CD14-positive monocyte (primary cell): ENCODE measurements at regions not wholly inside any gene's neighbourhood (a gene's known extent, or its start where the extent isn't known, plus 50 kb on each side); places are given as distances from the start of the nearest gene placed in this dataset.

Experiments
- DNase-seq, 3 donors: peaks; one replicate each; pipeline ENCODE4 v3.0.0-alpha.2; 2011 to 2022
- H2AFZ ChIP-seq: 2 replicates; pipeline ENCODE4 v1.6.0; 2012; ENCODE audit warnings: mild to moderate bottlenecking, low read depth, low read length, inconsistent platforms; ENCODE audit not compliant: insufficient read depth, poor library complexity, severe bottlenecking
- H3K27ac ChIP-seq, 2 donors: 1 replicate in 1 of 2; 2 replicates in 1 of 2; pipeline ENCODE4 v1.5.1; 2012 to 2013; ENCODE audit warnings: low read length in 2 of 2, control low read depth in 1 of 2, inconsistent platforms in 1 of 2, low read depth in 1 of 2, mild to moderate bottlenecking in 1 of 2
- H3K27me3 ChIP-seq, 2 donors: one replicate each; pipeline versions ENCODE4 v1.6.0 to v1.6.1; 2011 to 2013; ENCODE audit warnings: low read length in 2 of 2; ENCODE audit not compliant: control insufficient read depth in 2 of 2, insufficient read depth in 2 of 2
- H3K36me3 ChIP-seq, 2 donors: replicated peaks in 1 of 2; 1 replicate in 1 of 2; 2 replicates in 1 of 2; pipeline versions ENCODE4 v1.5.1 to v1.6.1; 2012 to 2013; ENCODE audit warnings: low read length in 2 of 2, control low read depth in 1 of 2, inconsistent platforms in 1 of 2, mild to moderate bottlenecking in 1 of 2; ENCODE audit not compliant: insufficient read depth in 2 of 2, control insufficient read depth in 1 of 2
- H3K4me1 ChIP-seq, 2 donors: 1 replicate in 1 of 2; 2 replicates in 1 of 2; pipeline versions ENCODE4 v1.5.1 to v1.6.1; 2012 to 2013; ENCODE audit warnings: low read length in 2 of 2, control low read depth in 1 of 2, inconsistent platforms in 1 of 2, mild to moderate bottlenecking in 1 of 2, moderate library complexity in 1 of 2; ENCODE audit not compliant: insufficient read depth in 2 of 2, control insufficient read depth in 1 of 2
- H3K4me2 ChIP-seq: replicated peaks from 2 replicates; pipeline ENCODE3; 2012; ENCODE audit warnings: low read length, moderate library complexity, mild to moderate bottlenecking; ENCODE audit not compliant: poor library complexity, severe bottlenecking; ENCODE audit errors: extremely low read depth
- H3K4me3 ChIP-seq, 3 experiments: fragments of 200-600 bp in 1 of 3; sonication (generic) in 1 of 3; replicated peaks in 1 of 3; 1 replicate in 2 of 3; 2 replicates in 1 of 3; pipeline ENCODE4 v1.5.1; 2011 to 2013; ENCODE audit warnings: low read length in 3 of 3, mild to moderate bottlenecking in 3 of 3, control low read depth in 2 of 3, low read depth in 2 of 3, inconsistent platforms in 1 of 3, moderate library complexity in 1 of 3
- H3K79me2 ChIP-seq: 2 replicates; pipeline ENCODE4 v1.6.0; 2012; ENCODE audit warnings: mild to moderate bottlenecking, control low read depth, inconsistent platforms, low read length, moderate library complexity; ENCODE audit not compliant: insufficient read depth
- H3K9ac ChIP-seq: 2 replicates; pipeline ENCODE4 v1.6.0; 2017; ENCODE audit warnings: low read length, mild to moderate bottlenecking; ENCODE audit not compliant: insufficient read depth, poor library complexity, severe bottlenecking
- H3K9me3 ChIP-seq, 2 donors: replicated peaks in 1 of 2; 1 replicate in 1 of 2; 2 replicates in 1 of 2; pipeline versions ENCODE4 v1.5.1 to v1.6.1; 2012 to 2013; ENCODE audit warnings: low read length in 2 of 2, control low read depth in 1 of 2; ENCODE audit not compliant: control insufficient read depth in 1 of 2, insufficient read depth in 1 of 2
- H4K20me1 ChIP-seq: 2 replicates; pipeline ENCODE4 v1.6.0; 2012; ENCODE audit warnings: mild to moderate bottlenecking, low read length, control low read depth, moderate library complexity; ENCODE audit not compliant: insufficient read depth
- H3K27ac Mint-ChIP-seq, 7 donors: one replicate each; pipeline ENCODE4 v1.8.0; 2020; ENCODE audit warnings: mild to moderate bottlenecking in 7 of 7, mixed read lengths in 7 of 7, moderate library complexity in 6 of 7, inconsistent platforms in 2 of 7
- H3K27me3 Mint-ChIP-seq, 3 donors: one replicate each; pipeline ENCODE4 v1.8.0; 2021 to 2022; ENCODE audit warnings: low read depth in 3 of 3, mild to moderate bottlenecking in 3 of 3, mixed read lengths in 3 of 3, moderate library complexity in 3 of 3, inconsistent platforms in 1 of 3
- H3K36me3 Mint-ChIP-seq, 2 donors: one replicate each; pipeline ENCODE4 v1.8.0; 2020; ENCODE audit warnings: mixed read lengths in 2 of 2, inconsistent platforms in 1 of 2, mild to moderate bottlenecking in 1 of 2
- H3K4me1 Mint-ChIP-seq: one replicate; pipeline ENCODE4 v1.8.0; 2020; ENCODE audit warnings: mild to moderate bottlenecking, mixed read lengths
- H3K4me3 Mint-ChIP-seq, 2 donors: one replicate each; pipeline ENCODE4 v1.8.0; 2020; ENCODE audit warnings: mild to moderate bottlenecking in 2 of 2, mixed read lengths in 2 of 2, moderate library complexity in 1 of 2
- H3K9me3 Mint-ChIP-seq, 7 donors: one replicate each; pipeline ENCODE4 v1.8.0; 2020 to 2022; ENCODE audit warnings: mixed read lengths in 7 of 7, mild to moderate bottlenecking in 6 of 7, moderate library complexity in 6 of 7, inconsistent platforms in 2 of 7
- WGBS: methylation state at CpG from one replicate; pipeline ENCODE4 v1.1.5; 2013; ENCODE audit warnings: missing lambda C conversion rate; ENCODE audit not compliant: insufficient coverage; 5-methylcytosine and 5-hydroxymethylcytosine counted together
- intact Hi-C, 2 donors: fragments of 100-400 bp; cut with micrococcal nuclease; formaldehyde crosslinking; loops; one replicate each; pipeline versions ENCODE4 v1.15.0 to v1.15.1; 2023
- TF ChIP-seq, protein P1 (sequence below): fragments of 200-600 bp; IDR thresholded peaks from one replicate; pipeline ENCODE4 v1.8.0; 2022; ENCODE audit warnings: antibody characterized with exemption, mild to moderate bottlenecking

DNA sequence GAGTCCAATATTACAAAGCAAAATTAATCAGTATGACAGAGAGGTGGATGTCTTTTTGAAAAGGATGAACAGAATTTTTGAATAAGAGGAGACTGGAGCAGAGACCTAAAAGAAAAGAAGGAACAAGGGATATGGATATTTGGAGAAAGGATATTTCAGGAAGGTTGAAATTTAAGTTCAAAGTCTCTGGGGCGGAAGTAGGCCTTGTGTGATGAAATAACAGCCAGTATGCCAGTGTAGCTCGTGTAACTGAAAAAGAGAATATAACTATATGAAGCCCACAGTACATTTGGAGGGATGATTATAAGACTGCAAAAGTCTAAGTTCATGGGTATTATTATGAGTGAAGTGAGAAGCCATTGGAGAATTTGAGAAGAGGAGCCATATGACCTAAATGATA lies 766.7 kb downstream of the GBE1 start:
- Mint-ChIP-seq H3K4me3 (no peak overlapping the region), H3K4me1 (no peaks in the 10 kb centered on the region), H3K27me3 (peaks cover 0 to 1% (median 0%) of the 10 kb centered on the region in 3 donors), H3K27ac (no peak overlapping the region), H3K9me3 (peaks cover 0 to 12% (median 8%) of the 10 kb centered on the region in 7 donors), H3K36me3 (no peaks in the 10 kb centered on the region)
- Histone ChIP-seq H3K4me1 (no peaks in the 10 kb centered on the region), H3K27ac (no peak overlapping the region), H4K20me1 (no peaks in the 10 kb centered on the region), H3K79me2 (no peaks in the 10 kb centered on the region), H3K9me3 (peaks cover 0 to 10% of the 10 kb centered on the region in 2 donors), H2AFZ (no peak overlapping the region), H3K4me3 (no peak overlapping the region), H3K9ac (no peak overlapping the region), H3K27me3 (no peaks in the 10 kb centered on the region), H3K36me3 (no peaks in the 10 kb centered on the region), H3K4me2 (no peak overlapping the region)
- DNase-seq: no peak
- TF ChIP-seq, protein P1, sequence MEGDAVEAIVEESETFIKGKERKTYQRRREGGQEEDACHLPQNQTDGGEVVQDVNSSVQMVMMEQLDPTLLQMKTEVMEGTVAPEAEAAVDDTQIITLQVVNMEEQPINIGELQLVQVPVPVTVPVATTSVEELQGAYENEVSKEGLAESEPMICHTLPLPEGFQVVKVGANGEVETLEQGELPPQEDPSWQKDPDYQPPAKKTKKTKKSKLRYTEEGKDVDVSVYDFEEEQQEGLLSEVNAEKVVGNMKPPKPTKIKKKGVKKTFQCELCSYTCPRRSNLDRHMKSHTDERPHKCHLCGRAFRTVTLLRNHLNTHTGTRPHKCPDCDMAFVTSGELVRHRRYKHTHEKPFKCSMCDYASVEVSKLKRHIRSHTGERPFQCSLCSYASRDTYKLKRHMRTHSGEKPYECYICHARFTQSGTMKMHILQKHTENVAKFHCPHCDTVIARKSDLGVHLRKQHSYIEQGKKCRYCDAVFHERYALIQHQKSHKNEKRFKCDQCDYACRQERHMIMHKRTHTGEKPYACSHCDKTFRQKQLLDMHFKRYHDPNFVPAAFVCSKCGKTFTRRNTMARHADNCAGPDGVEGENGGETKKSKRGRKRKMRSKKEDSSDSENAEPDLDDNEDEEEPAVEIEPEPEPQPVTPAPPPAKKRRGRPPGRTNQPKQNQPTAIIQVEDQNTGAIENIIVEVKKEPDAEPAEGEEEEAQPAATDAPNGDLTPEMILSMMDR: no peak
- intact Hi-C loops: no loop called here
- WGBS: 88% methylated on average over 2 of the region's 2 CpGs

DNA sequence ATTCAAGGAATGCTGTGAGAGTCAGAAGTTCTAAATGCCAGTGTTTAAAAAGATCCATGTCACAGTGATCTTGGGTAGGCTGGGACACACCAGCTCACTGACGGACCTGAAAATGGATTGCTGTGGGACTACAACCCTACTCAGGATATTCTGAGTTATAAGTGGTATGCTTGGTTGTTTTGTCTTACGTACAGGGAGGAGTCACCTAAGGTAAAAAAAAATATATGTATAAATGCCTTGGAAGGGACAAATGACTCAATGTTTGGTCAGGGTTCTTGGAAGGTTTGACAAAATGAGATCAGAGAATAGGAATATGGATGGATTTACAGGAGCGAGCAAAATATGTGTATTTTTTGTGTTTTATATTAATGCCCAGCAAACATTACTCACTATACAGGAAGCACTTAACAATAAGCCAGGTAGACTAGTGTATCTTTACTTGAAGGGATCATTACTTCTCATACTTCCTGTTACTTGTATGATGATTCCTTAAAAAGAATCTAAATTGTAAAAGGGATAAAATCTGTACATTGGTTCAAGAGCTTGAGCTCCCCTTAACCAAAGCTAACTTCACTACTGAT lies 767.3 kb downstream of the GBE1 start:
- Histone ChIP-seq H3K9me3 (peaks cover 0 to 10% of the 10 kb centered on the region in 2 donors), H4K20me1 (no peaks in the 10 kb centered on the region), H3K4me3 (no peak overlapping the region), H3K36me3 (no peaks in the 10 kb centered on the region), H3K27me3 (no peaks in the 10 kb centered on the region), H3K27ac (no peak overlapping the region), H2AFZ (no peak overlapping the region), H3K4me1 (no peaks in the 10 kb centered on the region), H3K4me2 (no peak overlapping the region), H3K9ac (no peak overlapping the region), H3K79me2 (no peaks in the 10 kb centered on the region)
- Mint-ChIP-seq H3K9me3 (peaks cover 0 to 12% (median 8%) of the 10 kb centered on the region in 7 donors), H3K27me3 (peaks cover 0 to 1% (median 0%) of the 10 kb centered on the region in 3 donors), H3K27ac (no peak overlapping the region), H3K4me3 (no peak overlapping the region), H3K36me3 (no peaks in the 10 kb centered on the region), H3K4me1 (no peaks in the 10 kb centered on the region)
- TF ChIP-seq, protein P1: no peak
- WGBS: 92% methylated on average over 1 of the region's 3 CpGs
- no peak for DNase-seq
- intact Hi-C loops: no loop called here
